Ovary (tissue), 3 donors: ENCODE measurements at regions not wholly inside any gene's neighbourhood (a gene's known extent, or its start where the extent isn't known, plus 50 kb on each side); places are given as distances from the start of the nearest gene placed in this dataset.

Experiments used
- POLR2A ChIP-seq: fragments of 450-650 bp; IDR thresholded peaks from one replicate; pipeline ENCODE4 v1.6.1; 2017; ENCODE audit warnings: antibody characterized with exemption, mild to moderate bottlenecking, moderate library complexity
- TF ChIP-seq, protein P1 (sequence below), 3 donors: fragments of 450-650 bp in 2 of 3; fragments of 200-600 bp in 1 of 3; IDR thresholded peaks; one replicate each; pipeline versions ENCODE4 v1.5.1 to v1.8.0; 2016 to 2022; ENCODE audit warnings: antibody characterized with exemption in 3 of 3, mild to moderate bottlenecking in 1 of 3
- donor health status: DM: no; HTN: no; CAD: no.

GRCh38 chr11:23103416-23103815, 243.1 kb upstream of the CCDC179 start:
- TF ChIP-seq, protein P1, sequence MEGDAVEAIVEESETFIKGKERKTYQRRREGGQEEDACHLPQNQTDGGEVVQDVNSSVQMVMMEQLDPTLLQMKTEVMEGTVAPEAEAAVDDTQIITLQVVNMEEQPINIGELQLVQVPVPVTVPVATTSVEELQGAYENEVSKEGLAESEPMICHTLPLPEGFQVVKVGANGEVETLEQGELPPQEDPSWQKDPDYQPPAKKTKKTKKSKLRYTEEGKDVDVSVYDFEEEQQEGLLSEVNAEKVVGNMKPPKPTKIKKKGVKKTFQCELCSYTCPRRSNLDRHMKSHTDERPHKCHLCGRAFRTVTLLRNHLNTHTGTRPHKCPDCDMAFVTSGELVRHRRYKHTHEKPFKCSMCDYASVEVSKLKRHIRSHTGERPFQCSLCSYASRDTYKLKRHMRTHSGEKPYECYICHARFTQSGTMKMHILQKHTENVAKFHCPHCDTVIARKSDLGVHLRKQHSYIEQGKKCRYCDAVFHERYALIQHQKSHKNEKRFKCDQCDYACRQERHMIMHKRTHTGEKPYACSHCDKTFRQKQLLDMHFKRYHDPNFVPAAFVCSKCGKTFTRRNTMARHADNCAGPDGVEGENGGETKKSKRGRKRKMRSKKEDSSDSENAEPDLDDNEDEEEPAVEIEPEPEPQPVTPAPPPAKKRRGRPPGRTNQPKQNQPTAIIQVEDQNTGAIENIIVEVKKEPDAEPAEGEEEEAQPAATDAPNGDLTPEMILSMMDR (IDR thresholded peaks at IDR 0.05), result no peak
- no peak for TF ChIP-seq POLR2A
